HPDE6-E6E7 (cell line): ENCODE measurements at regions not wholly inside any gene's neighbourhood (a gene's known extent, or its start where the extent isn't known, plus 50 kb on each side); places are given as distances from the start of the nearest gene placed in this dataset.

Source experiments
- DNase-seq: peaks from one replicate; pipeline ENCODE4 v3.0.0; 2011; ENCODE audit warnings: missing footprints; ENCODE audit errors: extremely low spot score

GRCh38 chr4:152235718-152236117 lies 300.2 kb downstream of the FBXW7 start:
- no peak for DNase-seq

GRCh38 chr4:152234571-152234970 lies 301.3 kb downstream of the FBXW7 start:
- no peak for DNase-seq

- no peak for DNase-seq
Observed at GRCh38 chr4:152232271-152232670, 303.6 kb downstream of the FBXW7 start.

DNA sequence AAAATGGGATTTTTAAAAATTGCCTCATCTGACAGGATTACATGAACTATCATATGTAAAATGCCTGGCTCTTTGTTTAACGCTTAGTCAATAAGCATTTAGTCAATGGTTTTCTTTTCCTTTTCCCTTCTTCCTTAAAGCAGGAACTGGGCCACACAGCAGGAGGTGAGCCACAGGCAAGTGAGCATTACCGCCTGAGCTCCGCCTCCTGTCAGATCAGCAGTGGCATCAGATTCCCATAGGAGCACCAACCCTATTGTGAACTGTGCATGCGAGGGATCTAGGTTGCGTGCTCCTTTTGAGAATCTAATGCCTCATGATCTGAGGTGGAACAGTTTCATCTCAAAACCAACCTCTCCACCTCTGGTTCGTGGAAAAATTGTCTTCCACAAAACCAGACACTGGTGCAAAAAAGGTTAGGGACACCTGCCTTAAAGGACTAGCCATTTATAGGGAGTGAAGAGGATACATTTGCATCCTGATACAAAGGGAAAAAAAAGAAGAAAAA lies 306.1 kb downstream of the FBXW7 start:
- DNase-seq = no peak

DNA sequence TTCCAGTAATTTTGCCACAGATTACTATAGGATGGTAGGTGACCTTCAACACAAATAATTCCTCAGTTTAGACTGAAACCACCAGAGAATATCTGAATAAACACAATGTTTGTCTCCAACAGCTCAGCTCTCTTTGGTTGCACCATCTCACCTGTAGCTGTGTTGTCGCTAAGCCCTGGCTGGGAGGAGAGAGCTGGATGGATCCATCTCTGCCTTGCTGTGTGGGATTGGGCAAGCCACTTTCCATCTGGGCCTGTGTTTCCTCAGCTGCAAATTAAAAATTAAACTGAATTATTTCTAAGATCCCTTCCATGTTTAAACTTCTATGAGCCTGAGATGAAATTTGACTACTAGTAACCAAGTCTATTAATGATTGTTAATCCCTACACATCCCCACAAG lies 310.2 kb downstream of the FBXW7 start:
- DNase-seq = no peak

GRCh38 chr4:152224721-152225420 lies 311.0 kb downstream of the FBXW7 start:
- no peak for DNase-seq

DNA sequence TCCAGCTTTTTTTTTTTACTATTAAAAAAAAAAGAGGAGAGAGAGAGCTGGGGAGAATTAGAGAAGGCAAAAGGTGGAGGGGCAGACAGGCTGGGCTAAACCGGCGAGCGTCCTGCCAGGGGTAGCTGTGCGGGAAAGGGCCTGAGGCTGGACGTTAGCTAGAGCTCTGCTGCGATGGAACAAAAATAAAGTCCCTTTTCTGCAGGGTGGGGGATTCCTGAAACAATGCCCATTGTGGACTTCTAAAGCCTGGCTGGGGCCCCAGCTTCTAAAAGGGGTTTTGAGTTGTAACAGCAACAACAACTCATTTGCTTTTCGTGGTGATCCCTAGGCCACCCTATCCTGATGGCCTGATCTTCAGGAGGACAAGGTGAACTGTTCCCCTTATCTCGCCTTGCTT lies 311.7 kb downstream of the FBXW7 start:
- no peak for DNase-seq

DNA sequence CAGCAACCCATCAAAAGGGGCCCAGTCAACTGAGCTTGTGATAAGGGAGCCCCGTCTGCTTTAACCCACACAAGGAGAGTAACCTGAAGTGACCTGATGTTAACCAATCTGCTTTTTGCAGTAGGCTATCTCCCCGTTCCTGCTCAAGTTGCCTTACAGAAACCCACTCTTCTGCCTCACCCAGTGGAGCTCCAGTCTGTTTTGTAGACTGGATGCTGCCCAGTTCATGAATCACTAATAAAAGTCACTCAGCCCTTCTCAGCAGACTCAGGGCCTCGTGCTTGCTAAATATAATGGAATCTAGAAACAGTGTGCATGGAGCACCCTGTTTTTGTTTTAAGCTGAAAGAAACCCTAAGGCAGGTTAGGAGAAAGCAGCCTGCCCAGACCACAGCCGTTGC lies 312.3 kb downstream of the FBXW7 start:
- no peak for DNase-seq

DNA sequence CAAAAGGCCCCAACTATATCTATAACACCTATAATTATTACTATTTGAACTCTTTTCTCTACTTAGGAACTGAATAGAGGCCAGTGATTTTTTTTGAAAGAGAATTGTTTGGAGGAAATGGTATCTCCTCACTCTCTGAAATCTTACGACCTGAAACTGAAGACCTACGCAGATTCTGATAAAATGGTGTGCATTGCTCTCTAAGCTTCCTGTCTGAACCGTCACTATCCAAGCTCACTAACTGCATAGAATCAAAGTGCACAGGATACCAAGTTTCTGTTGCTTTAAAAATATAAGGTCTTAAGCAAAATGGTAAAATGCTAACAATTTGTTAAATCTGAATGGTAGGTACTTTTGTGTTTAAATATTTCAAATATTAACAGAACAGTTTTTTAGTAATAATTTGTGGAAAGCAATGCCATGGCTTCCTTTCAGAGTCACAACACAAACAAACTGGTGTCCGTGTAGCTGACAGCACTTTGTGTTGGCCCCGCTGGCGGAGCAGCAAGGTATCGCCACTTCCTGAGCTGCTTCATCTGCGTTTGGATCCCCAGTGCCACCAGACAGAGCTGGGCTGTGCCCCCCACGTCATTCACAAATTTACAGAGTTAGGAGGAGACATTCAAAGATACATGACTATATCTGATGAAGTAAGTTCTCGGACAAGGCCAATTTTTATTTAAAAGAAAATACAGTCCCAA lies 313.9 kb downstream of the FBXW7 start:
- no peak for DNase-seq

- DNase-seq = no peak
Observed at GRCh38 chr4:152220201-152220666, 315.7 kb downstream of the FBXW7 start.

DNA sequence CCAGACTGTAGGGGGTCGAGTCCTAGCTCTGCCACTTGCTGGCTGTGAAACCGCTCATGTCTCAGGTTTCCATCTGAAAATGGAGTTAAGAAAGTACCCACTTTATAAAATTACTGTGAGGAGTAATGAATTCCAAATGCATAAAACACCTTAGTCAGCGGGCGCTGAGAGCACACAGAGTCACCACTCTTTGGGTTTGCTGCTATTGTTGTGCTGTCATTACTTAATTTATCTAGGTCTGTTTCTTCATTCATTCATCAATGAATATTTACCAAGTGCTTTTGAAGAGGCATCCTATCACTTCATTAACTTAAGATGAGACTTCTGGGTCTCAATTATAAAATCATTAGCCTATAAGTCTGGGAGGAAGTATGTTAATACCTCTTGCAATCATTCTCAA lies 317.3 kb downstream of the FBXW7 start:
- no peak for DNase-seq

DNA sequence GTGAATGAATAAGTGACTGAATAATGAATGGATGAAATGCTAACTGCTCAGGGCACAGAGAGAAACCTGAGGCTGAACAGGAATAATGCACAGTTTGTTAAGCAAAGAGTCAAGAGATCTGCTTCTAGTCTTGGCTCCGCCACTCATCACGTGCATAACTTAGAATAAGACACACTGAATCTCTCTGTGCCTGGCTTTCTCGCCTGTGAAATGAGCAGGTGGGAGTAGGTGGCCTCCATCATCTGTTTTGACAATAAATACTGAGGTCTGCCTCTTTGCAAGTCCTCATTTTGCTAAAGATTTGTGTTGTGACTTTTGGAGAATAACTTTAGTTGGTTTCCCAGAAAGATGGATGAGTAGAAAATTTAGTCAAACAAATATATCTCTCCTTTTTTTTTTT lies 318.0 kb downstream of the FBXW7 start:
- no peak for DNase-seq

GRCh38 chr4:152211936-152212653 lies 323.8 kb downstream of the FBXW7 start:
- DNase-seq = no peak

DNA sequence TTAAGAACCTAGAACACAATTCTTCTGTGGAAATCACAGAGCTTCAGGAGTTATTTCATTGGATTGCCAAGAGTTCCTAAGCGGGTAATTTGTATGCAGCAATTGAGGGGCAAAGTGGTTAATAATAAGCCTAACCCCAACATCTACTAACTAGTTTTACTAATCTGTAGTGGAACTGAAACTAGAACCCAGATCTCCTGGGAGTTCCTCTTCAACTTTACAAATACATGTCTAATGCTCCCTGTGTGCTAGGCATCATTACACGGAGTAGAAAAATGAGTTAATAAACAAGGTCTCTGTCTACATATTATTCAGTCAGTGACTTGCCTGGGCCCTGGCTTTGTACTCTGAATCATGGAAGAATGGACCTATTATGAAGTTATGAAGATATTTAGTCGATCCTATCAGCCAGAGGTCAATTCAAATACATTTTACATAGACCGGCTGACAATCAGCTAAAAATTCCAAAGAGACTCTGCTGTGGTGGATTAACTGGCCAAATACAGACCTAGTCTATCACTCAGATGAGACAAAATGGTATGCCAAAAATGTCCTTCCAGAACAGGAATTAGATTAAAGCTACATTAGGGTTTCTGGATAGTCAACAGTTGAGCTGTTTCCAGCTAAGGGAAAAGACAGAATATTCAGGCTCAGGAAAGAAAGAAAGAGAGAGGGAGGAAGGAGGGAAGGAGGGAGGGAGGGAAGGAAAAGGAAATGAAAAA lies 326.0 kb downstream of the FBXW7 start:
- DNase-seq = no peak

GRCh38 chr4:152207378-152207720 lies 328.5 kb downstream of the FBXW7 start:
- no peak for DNase-seq

DNA sequence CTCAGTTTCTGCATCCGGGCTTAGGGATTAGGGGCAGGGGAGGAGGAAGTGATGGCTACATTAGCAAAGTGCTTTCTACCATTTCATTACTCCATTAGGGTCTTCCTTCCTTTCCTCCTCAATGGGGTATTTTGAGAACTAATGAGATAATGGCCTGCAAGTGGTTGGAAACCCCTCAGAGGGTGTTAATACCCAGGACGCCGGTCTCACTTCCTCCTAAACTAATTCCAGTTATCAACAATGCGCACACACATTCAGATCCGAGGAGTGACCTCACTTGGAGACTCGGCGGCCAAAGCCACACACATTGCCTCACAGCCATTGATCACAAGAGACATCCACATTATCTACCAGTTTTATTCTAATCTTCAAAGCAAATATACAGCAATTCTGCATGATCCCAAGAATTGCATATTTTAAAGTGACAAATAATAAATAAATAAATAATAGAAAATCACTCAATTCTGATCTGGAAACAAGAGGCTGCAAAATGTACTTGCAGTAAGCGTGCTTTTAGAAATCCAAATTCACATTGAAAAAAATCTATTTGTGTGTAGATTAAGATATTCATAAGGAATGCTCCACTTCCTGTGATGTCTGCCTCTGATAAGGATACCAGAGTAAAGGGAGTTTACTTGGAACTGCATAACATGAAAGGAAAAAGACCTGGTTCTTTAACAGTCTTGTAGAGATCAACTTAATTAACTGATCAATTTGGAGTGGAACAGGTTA lies 329.1 kb downstream of the FBXW7 start:
- no peak for DNase-seq

- DNase-seq = no peak
Observed at GRCh38 chr4:152206185-152206584, 329.7 kb downstream of the FBXW7 start.

DNA sequence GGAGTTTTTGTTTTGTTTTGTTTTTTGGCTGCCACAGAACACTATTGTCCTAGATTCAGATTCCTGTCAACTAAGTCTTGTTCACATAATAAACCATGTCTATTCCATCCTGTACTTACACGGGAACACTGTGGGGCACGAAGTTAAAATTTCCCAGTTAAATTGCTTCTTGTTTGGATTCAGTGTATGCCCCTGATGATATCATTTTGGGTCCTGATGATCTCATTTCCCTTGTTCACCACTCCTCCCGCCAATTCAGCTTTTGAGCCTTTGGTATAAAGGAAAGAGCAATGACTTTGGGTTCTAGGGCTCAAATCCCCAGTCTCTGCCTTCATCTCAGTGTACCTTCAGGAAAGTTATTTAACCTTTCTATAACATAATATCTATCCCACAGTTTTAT lies 333.5 kb downstream of the FBXW7 start:
- no peak for DNase-seq

DNA sequence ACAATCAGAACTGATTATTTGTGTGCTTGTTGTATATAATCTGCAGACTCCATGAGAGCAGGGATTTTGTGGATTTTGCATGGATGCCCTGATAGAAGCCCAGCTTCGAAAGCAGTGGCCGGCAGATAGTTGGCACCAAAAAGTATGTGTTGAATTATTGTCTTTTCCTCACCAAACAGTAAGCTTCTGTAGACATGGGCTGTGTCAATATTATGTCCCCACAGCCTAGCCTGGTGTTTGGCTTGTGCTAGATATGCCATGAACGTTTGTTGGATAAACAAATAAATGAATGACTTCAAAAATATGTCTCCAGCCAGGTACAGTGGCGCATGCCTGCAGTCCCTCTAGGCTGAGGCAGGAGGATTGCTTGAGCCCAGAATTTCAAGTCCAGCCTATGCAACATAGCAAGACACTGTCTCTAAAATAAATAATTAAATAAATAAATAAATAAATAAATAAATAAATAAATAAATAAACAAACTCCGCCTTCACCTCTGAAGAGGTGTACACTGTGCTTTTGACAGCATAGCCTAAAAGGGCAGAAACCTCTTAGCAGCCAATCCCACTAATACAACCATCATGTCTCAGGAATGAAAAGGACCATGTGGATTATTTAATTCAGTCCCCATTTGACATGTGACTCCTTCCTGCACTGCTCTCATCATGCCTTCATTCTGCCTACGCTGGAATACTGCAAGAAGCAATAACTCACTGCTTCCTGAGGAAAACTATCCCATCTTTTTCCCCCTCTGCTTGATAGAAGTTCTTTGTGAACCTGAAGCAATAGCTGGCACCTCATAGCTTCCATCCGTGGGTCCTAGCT lies 335.2 kb downstream of the FBXW7 start:
- no peak for DNase-seq

DNA sequence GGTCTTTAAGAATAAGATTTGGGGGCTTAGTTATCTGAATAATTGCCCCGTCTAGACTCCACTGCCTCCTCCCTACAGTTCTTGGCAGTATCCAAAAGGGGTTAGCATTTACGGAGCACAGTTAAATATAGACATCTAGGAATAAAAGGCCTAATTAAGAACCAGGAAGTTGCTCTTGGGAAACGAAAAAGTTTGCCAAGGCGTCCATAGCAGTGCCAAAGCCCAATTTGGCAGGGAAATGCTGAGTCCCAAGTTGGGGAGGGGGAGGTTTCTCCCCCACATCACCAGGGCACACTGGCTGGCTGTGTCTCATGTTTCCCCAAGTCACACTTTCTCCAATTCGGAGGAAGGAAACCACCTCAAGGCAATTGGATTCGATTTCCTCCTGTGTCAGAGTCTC lies 338.7 kb downstream of the FBXW7 start:
- DNase-seq = no peak

DNA sequence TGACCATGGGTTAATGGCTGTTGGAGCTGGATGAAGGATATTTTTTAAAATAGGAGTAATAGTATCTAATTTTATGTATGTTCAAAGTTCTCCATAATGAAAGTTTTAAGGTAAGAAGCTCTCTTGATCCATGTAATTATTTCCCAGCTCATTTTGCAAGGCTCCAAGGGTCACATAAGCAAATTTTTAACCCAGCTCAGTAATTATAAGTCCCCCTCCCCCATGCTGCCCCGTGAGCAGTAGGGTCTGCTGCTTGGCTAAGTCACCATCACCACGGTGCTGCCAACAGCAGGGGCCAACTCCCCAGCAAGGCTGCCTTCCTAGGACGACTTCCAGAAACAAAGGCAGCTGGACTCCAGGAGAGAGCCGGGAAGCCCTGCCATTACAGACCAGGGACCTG lies 340.0 kb downstream of the FBXW7 start:
- DNase-seq = no peak
